NCI-H2107 treated with DMSO at 0.1 percent for 48 hours (cell line): ENCODE measurements at regions not wholly inside any gene's neighbourhood (a gene's known extent, or its start where the extent isn't known, plus 50 kb on each side); places are given as distances from the start of the nearest gene placed in this dataset.

Source experiments
- DNase-seq: peaks from one replicate; lab custom pipeline; 2025; ENCODE audit not compliant: unreplicated experiment; lab: John Stamatoyannopoulos, UW

DNA sequence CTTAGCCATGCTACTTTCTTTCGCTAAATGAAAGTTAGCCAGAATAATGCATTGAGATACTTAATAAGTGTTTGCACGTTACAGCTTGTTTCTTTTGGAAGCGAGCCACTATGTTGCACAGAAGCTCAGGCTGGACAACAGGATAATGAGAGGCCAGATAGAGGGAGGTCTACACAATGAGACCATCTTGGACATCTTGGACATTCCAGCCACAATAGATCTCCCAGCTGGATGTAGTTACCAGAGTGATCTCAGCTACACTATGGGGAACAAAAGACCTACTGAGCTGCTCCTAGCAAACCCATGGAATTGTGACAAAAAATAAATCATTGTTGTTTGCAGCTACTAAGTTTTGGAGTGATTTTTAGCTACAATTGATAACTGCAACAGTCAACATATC, 540.1 kb upstream of the SEMA6D start:
- DNase-seq, result no peak

DNA sequence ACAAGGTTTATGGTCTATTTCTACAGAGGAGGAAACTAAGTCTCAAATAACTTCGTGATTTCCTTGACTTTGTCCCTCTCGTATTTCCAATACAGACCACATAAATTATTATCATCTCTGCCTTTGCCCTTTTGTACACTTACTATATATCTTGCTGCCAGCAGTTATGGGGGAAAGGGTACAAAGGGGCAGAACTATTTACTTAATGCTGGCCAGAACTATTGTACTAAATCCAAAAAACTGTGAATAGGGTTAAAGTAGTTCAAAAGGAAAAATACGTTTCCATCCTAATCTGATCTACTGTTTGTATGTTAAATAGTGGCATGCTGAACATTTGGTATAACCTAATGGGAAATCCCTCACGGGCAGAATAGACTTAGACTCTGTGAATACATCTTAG, 537.3 kb upstream of the SEMA6D start:
- DNase-seq, result no peak

- DNase-seq, result no peak
Measured at GRCh38 chr15:47182818-47183217, 534.5 kb upstream of the SEMA6D start.

DNA sequence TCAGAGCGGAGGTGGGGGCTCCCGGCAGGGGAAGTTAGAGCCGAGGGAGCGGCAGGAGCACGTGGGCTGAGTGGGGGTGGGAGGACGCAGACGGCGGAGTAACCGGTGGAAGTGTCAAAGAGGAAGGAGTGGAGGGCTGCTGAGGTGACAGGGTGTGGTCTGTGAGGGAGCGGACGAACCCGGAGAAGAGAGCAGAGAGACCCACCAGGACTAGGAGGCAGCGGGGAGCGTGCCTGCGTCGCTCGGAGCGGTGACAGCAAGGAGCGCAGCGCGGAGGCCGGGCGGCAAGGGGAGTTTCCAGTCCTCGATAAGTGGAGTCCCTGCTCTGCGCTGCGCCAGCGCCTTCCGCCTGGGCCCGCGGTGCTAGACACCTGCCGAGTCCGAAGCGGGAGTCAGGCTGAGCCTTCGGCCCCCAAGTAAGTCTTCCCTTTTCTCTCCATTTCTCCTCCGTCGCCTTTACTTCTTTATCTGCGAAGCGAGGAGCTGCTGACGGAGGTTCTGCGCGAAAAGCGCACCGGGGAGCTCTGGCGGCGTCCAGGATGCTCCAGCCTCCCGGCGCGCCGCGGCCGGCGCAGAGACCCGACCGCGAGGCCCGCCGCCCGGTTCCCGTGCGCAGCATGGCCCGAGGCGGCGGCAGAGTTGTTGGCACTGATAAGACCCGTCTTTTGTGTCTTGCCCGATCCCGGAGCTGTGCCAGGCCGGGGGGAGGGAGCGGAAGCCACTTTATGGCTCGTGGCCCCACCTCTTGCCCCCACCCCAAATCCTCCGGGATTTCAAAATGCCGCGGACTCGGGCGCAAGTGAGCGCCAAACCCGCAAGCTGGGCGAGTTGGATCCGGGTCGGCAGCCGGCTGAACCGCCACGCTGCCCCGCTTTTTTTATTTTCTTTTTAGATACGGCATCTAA, 533.0 kb upstream of the SEMA6D start:
- DNase-seq, result peak; percentile 22

DNA sequence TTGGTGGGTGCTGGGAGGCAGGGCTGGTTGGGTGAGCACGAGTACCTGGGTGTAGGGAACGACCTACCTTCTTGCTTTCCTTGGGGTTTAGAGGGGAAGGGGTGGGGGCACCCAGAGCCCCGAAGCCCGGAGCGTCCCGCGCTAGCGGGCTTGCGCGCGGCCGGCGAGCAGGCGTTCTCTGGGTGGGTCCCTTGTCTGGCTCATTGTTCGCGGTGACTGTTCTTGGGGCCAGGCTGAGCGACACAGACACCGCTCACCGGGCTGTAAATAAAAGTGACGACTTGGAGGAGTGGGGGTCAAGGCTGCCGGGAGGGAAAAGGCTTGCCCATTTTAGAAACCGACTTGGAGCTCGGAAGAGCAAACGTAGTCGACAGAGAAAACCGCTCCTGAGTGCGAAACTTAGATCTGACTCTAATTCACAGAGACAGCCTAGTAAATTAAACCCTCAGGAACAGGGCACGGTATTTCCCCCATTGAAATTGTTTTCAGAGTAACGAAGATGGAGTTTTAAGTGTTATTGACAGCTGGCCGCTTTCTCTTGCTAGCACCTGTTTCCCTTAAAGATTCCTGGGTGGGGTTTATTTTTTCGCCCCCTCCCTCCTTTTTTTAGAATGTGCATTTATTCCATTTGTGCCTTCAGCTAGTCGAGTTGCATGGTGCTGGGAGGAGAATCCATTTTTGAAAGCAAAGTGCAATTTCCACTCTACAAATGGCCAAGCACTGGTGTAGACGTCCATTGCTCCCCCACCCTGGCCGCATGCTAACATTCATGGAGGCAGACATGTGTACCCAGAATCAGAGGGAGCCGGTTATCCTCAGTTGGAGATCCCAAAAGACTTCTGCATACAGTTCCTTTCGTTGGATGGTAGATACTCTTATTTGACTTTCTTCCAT, 532.1 kb upstream of the SEMA6D start:
- peak; percentile 13 for DNase-seq

GRCh38 chr15:47186075-47186474, 531.2 kb upstream of the SEMA6D start:
- no peak for DNase-seq

DNA sequence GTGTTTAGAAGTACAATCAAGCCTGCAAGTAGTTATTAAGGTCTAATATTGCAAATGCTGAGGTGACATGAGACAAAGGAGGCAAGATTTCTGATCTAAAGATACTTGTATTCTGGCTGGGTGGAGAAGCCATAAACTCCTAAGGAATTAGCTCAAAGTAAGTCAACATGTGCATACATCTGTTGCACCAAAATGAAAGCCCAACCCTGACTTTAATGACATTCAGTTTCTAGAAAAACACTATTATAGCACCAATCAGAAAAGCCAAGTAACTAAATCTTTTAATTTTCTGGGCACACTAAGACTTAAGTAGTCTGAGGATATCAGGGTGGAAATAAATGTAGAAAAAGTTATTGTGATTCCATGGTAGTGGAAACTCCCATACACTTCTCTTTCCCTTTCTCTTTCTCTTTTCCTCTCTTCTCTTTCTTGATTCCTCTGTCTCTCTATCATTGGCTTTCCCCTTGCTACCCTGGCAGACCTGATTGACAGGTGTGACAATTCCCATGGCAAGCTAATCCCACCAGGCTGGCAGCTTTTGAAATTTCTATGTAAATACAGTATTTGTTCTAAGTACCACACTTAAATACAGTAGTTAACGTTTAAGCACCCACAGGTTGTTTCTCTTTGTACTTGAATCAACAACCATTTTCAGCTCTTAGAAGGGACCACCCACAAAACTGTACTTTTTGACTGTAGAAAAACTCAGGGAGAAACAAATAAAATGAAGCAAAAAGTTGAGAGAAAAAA, 528.4 kb upstream of the SEMA6D start:
- no peak for DNase-seq

- DNase-seq, result no peak
Measured at GRCh38 chr15:47194718-47195117, 522.6 kb upstream of the SEMA6D start.

- DNase-seq, result peak; percentile 81
Measured at GRCh38 chr15:47196048-47196447, 521.3 kb upstream of the SEMA6D start.

- no peak for DNase-seq
Measured at GRCh38 chr15:47203993-47204392, 513.3 kb upstream of the SEMA6D start.

GRCh38 chr15:47206358-47206978, 510.8 kb upstream of the SEMA6D start:
- DNase-seq, result no peak

- no peak for DNase-seq
Measured at GRCh38 chr15:47209591-47209990, 507.7 kb upstream of the SEMA6D start.

DNA sequence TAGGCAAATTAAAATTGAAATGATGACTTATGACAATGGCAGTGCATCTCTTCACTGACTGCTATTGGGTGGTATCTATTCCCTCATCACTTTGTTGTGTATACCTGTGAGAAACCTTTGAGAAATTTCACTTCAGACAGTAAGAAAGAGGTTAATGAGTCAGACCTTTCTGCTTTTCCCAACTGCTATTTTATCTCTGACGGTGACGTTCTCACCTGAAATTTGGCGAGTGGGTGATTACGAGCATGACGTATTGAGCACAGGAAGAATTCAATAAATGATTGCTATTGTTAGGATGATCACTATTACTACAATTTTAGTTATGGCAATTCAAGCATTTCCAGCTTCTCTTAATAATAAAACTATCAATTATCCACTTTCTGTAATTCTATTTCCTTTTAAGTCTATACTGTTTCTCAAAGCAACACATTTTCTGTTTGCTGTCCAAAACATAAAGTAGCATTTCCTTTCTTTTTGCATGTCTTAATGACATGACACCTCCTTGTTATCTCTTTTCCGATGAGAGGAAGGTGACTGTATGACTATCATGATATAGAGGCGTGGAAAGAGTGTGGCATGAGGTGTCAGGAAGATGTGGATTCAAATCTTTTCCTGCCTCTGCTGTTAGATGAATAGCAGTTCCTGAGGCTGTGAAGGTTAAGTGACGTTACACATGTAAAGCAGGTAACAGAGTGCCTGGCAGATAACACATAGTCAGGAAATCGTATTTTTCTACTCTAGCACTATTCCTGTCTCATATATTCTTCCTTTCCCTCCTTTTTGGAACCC, 504.9 kb upstream of the SEMA6D start:
- no peak for DNase-seq

DNA sequence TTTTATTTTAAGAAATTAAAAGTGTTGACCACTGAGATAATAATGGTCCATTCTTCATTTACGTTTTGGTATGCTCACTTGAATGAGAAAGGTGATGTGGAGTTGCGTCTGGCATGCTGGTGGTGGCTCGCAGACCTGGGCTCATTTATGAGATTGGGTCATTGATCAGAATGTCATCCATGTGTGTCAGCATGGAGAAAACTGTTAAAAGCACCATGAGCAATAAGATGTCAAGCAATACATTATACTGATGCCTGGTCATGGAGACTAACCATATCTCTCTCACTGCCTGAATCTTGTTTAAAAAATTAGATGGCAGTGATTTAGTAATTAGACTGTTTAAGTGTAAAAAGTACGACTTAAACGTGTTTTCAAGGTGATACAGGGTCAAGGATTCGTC, 503.4 kb upstream of the SEMA6D start:
- no peak for DNase-seq

DNA sequence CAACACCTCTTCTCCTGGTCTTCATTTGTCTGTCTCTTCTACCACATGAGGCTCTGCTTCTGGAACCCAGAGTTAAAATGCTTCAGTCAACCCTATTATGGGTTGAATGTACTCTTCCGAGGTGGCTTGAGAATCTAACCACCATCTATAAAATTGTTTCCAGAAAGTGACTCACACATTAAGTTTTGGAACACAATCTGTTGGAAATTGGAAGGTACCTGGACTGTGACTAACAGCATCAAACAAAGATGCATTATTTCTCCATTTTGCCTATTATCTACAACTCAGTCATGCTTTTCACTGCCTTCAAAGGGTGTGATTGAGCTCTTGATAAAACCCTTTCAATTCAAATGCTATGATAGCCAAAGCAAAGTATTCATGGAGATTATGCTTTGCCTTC, 499.0 kb upstream of the SEMA6D start:
- DNase-seq, result no peak

DNA sequence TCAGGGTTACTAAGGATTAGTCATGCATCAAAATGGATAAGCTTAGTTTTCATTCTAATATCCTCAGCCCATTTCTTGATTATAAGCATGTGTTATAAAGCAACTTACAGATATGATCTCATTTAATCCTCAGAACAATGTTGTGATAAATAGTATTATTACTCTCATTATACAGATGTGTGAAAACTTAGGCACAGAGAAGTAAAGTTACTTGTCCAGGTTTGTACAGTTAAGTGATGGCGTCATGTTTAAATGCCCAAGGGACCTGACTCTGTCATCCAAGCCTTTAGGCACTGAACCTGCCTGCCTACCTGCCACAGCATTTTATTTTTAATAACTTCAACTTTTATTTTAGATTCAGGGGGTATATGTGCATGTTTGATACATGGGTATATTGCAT, 472.9 kb upstream of the SEMA6D start:
- DNase-seq, result no peak

GRCh38 chr15:47246317-47246716, 471.0 kb upstream of the SEMA6D start:
- no peak for DNase-seq

DNA sequence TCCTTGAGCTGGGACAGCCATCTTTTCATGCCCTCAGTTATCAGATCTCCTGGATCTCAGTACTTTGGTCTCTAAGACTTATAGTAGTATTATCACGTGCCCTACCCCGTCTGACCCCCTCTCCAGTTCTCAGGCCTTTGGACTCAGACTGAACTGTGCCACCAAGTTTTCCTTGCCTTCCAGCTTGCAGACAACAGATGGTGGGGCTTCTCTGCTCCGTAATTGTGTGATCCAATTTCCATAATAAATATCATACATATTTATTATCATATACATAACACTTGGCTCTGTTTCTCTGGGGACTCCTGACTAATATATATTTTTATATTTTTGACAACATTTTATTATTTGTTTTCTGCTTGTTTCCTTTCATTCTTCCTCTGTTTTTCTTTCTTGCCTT, 458.8 kb upstream of the SEMA6D start:
- no peak for DNase-seq

GRCh38 chr15:47265686-47266085, 451.6 kb upstream of the SEMA6D start:
- no peak for DNase-seq

GRCh38 chr15:47266566-47266965, 450.7 kb upstream of the SEMA6D start:
- DNase-seq, result no peak
